Vagina (tissue), 2 donors: ENCODE measurements at regions not wholly inside any gene's neighbourhood (a gene's known extent, or its start where the extent isn't known, plus 50 kb on each side); places are given as distances from the start of the nearest gene placed in this dataset.

ENCODE experiments used
- DNase-seq, 2 donors: peaks; one replicate each; pipeline ENCODE4 v3.0.0-alpha.2; 2017; ENCODE audit errors: extremely low spot score in 2 of 2
- H3K27ac ChIP-seq: fragments of 200-600 bp; sonication (generic); one replicate; pipeline ENCODE4 v1.5.1; 2019
- H3K27me3 ChIP-seq: fragments of 200-600 bp; sonication (generic); one replicate; pipeline ENCODE4 v1.5.1; 2019
- H3K36me3 ChIP-seq, 2 donors: fragments of 200-600 bp; sonication (generic); one replicate each; pipeline ENCODE4 v1.5.1; 2017 to 2019
- H3K4me1 ChIP-seq: fragments of 200-600 bp; sonication (generic); one replicate; pipeline ENCODE4 v1.5.1; 2019
- H3K4me3 ChIP-seq, 2 donors: fragments of 200-600 bp; sonication (generic); 1 replicate in 1 of 2; 2 replicates in 1 of 2; pipeline ENCODE4 v1.5.1; 2016 to 2019
- H3K9me3 ChIP-seq: fragments of 200-600 bp; sonication (generic); one replicate; pipeline ENCODE4 v1.5.1; 2019
- CTCF ChIP-seq, 3 experiments: fragments of 450-650 bp in 2 of 3; fragments of 200-600 bp in 1 of 3; sonication (generic) in 1 of 3; IDR thresholded peaks; one replicate each; pipeline ENCODE4 v1.5.1; 2017 to 2019; ENCODE audit warnings: antibody characterized with exemption in 3 of 3, mild to moderate bottlenecking in 2 of 3, moderate library complexity in 2 of 3
- POLR2A ChIP-seq, 2 donors: fragments of 450-650 bp; IDR thresholded peaks; one replicate each; pipeline ENCODE4 v1.6.1; 2017; ENCODE audit warnings: antibody characterized with exemption in 2 of 2, mild to moderate bottlenecking in 2 of 2, moderate library complexity in 2 of 2
- POLR2AphosphoS5 ChIP-seq, 2 donors: sonication (generic); formaldehyde crosslinking; IDR thresholded peaks; one replicate each; pipeline ENCODE4 v1.9.0; 2017; ENCODE audit warnings: antibody characterized with exemption in 2 of 2, mild to moderate bottlenecking in 2 of 2, low read depth in 1 of 2; ENCODE audit not compliant: insufficient read depth in 1 of 2
- intact Hi-C: fragments of 100-400 bp; cut with DNase I; formaldehyde crosslinking; loops from one replicate; pipeline ENCODE4 v1.15.1; 2023

- Histone ChIP-seq H3K4me3 (no peak overlapping the region), H3K36me3 (no peaks in the 10 kb centered on the region), H3K27ac (peak overlapping the region; percentile 45), H3K27me3 (no peaks in the 10 kb centered on the region), H3K4me1 (no peaks in the 10 kb centered on the region), H3K9me3 (no peaks in the 10 kb centered on the region)
- peak in 1 of 2 donors; percentile 46 for DNase-seq
- TF ChIP-seq CTCF (IDR thresholded peaks at IDR 0.05): no peak
- no peak for TF ChIP-seq POLR2A (IDR thresholded peaks at IDR 0.05)
- no peak for TF ChIP-seq POLR2AphosphoS5 (IDR thresholded peaks at IDR 0.05; ENCODE audit: insufficient read depth in 1 of 2, low read depth in 1 of 2)
- intact Hi-C loops: no loop called here
These were observed 181.0 kb downstream of the PTPRU start for GRCh38 chr1:29417147-29417858.

GRCh38 chr1:29416267-29417146 lies 180.2 kb downstream of the PTPRU start:
- peak in 1 of 2 donors; percentile 12 for TF ChIP-seq POLR2AphosphoS5 (IDR thresholded peaks at IDR 0.05; ENCODE audit: insufficient read depth in 1 of 2, low read depth in 1 of 2)
- no peak for TF ChIP-seq POLR2A (IDR thresholded peaks at IDR 0.05)
- TF ChIP-seq CTCF (IDR thresholded peaks at IDR 0.05): no peak
- peak in 1 of 2 donors; percentile 81 for DNase-seq
- no peak overlapping the region for H3K4me3 ChIP-seq
- no peaks in the 10 kb centered on the region for H3K27me3 ChIP-seq
- H3K4me1 ChIP-seq: no peaks in the 10 kb centered on the region
- H3K27ac ChIP-seq: peak overlapping the region; percentile 45
- H3K36me3 ChIP-seq: no peaks in the 10 kb centered on the region
- no peaks in the 10 kb centered on the region for H3K9me3 ChIP-seq
- intact Hi-C loops: no loop called here

GRCh38 chr1:29415861-29416260 lies 179.5 kb downstream of the PTPRU start:
- intact Hi-C loops: no loop called here
- Histone ChIP-seq H3K27ac (no peak overlapping the region), H3K27me3 (no peaks in the 10 kb centered on the region), H3K4me1 (no peaks in the 10 kb centered on the region), H3K4me3 (no peak overlapping the region), H3K36me3 (no peaks in the 10 kb centered on the region), H3K9me3 (no peaks in the 10 kb centered on the region)
- peak in 1 of 2 donors; percentile 67 for DNase-seq
- TF ChIP-seq POLR2AphosphoS5 (IDR thresholded peaks at IDR 0.05; ENCODE audit: insufficient read depth in 1 of 2, low read depth in 1 of 2) (no peak), CTCF (IDR thresholded peaks at IDR 0.05) (no peak), POLR2A (IDR thresholded peaks at IDR 0.05) (no peak)

GRCh38 chr1:29415156-29415830 lies 179.0 kb downstream of the PTPRU start:
- peak in 1 of 2 donors; percentile 58 for DNase-seq
- no peak for TF ChIP-seq POLR2A (IDR thresholded peaks at IDR 0.05)
- no peak for TF ChIP-seq POLR2AphosphoS5 (IDR thresholded peaks at IDR 0.05; ENCODE audit: insufficient read depth in 1 of 2, low read depth in 1 of 2)
- TF ChIP-seq CTCF (IDR thresholded peaks at IDR 0.05): no peak
- Histone ChIP-seq H3K4me3 (no peak overlapping the region), H3K27ac (no peak overlapping the region), H3K27me3 (no peaks in the 10 kb centered on the region), H3K36me3 (no peaks in the 10 kb centered on the region), H3K4me1 (no peaks in the 10 kb centered on the region), H3K9me3 (no peaks in the 10 kb centered on the region)
- intact Hi-C loops: no loop called here
